ENCODE measurements at regions not wholly inside any gene's neighbourhood (a gene's known extent, or its start where the extent isn't known, plus 50 kb on each side); places are given as distances from the start of the nearest gene placed in this dataset.

- Histone ChIP-seq H3F3A (replicated peaks; ENCODE audit: low read depth) (no peaks in the 10 kb centered on the region), H2AFZ (no peak overlapping the region), H3K27me3 (ENCODE audit: insufficient read depth) (no peaks in the 10 kb centered on the region), H3K4me1 (ENCODE audit: insufficient read depth) (no peaks in the 10 kb centered on the region), H3K4me3 (no peak overlapping the region), H3K4me2 (no peak overlapping the region), H3K27ac (ENCODE audit: low read depth) (no peak overlapping the region), H3K36me3 (ENCODE audit: insufficient read depth) (no peaks in the 10 kb centered on the region), H3K9me2 (ENCODE audit: insufficient read depth) (no peaks in the 10 kb centered on the region), H4K20me1 (replicated peaks; ENCODE audit: insufficient read depth) (no peaks in the 10 kb centered on the region), H3K79me2 (replicated peaks; ENCODE audit: insufficient read depth) (no peaks in the 10 kb centered on the region)
- H3K4me3 Mint-ChIP-seq = no peak overlapping the region
- no peaks in the 10 kb centered on the region for H3K4me1 Mint-ChIP-seq
- no peaks in the 10 kb centered on the region for H3K36me3 Mint-ChIP-seq (ENCODE audit: low read depth)
- no peak for DNase-seq (ENCODE audit: low spot score)
- no peak overlapping the region for H3K27ac Mint-ChIP-seq
- TF ChIP-seq, protein P1, sequence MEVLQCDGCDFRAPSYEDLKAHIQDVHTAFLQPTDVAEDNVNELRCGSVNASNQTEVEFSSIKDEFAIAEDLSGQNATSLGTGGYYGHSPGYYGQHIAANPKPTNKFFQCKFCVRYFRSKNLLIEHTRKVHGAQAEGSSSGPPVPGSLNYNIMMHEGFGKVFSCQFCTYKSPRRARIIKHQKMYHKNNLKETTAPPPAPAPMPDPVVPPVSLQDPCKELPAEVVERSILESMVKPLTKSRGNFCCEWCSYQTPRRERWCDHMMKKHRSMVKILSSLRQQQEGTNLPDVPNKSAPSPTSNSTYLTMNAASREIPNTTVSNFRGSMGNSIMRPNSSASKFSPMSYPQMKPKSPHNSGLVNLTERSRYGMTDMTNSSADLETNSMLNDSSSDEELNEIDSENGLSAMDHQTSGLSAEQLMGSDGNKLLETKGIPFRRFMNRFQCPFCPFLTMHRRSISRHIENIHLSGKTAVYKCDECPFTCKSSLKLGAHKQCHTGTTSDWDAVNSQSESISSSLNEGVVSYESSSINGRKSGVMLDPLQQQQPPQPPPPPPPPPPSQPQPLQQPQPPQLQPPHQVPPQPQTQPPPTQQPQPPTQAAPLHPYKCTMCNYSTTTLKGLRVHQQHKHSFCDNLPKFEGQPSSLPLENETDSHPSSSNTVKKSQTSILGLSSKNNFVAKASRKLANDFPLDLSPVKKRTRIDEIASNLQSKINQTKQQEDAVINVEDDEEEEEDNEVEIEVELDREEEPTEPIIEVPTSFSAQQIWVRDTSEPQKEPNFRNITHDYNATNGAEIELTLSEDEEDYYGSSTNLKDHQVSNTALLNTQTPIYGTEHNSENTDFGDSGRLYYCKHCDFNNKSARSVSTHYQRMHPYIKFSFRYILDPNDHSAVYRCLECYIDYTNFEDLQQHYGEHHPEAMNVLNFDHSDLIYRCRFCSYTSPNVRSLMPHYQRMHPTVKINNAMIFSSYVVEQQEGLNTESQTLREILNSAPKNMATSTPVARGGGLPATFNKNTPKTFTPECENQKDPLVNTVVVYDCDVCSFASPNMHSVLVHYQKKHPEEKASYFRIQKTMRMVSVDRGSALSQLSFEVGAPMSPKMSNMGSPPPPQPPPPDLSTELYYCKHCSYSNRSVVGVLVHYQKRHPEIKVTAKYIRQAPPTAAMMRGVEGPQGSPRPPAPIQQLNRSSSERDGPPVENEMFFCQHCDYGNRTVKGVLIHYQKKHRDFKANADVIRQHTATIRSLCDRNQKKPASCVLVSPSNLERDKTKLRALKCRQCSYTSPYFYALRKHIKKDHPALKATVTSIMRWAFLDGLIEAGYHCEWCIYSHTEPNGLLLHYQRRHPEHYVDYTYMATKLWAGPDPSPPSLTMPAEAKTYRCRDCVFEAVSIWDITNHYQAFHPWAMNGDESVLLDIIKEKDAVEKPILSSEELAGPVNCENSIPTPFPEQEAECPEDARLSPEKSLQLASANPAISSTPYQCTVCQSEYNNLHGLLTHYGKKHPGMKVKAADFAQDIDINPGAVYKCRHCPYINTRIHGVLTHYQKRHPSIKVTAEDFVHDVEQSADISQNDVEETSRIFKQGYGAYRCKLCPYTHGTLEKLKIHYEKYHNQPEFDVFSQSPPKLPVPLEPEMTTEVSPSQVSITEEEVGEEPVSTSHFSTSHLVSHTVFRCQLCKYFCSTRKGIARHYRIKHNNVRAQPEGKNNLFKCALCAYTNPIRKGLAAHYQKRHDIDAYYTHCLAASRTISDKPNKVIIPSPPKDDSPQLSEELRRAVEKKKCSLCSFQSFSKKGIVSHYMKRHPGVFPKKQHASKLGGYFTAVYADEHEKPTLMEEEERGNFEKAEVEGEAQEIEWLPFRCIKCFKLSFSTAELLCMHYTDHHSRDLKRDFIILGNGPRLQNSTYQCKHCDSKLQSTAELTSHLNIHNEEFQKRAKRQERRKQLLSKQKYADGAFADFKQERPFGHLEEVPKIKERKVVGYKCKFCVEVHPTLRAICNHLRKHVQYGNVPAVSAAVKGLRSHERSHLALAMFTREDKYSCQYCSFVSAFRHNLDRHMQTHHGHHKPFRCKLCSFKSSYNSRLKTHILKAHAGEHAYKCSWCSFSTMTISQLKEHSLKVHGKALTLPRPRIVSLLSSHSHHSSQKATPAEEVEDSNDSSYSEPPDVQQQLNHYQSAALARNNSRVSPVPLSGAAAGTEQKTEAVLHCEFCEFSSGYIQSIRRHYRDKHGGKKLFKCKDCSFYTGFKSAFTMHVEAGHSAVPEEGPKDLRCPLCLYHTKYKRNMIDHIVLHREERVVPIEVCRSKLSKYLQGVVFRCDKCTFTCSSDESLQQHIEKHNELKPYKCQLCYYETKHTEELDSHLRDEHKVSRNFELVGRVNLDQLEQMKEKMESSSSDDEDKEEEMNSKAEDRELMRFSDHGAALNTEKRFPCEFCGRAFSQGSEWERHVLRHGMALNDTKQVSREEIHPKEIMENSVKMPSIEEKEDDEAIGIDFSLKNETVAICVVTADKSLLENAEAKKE (CRISPR knock-in tag; IDR thresholded peaks at IDR 0.05) = no peak
- TF ChIP-seq ZNF331 (CRISPR knock-in tag; IDR thresholded peaks at IDR 0.05; ENCODE audit: low read depth) = no peak
- no peaks in the 10 kb centered on the region for H3K27me3 Mint-ChIP-seq (ENCODE audit: insufficient read depth, low read depth, poor library complexity)
- ATAC-seq = no peak
- no peaks in the 10 kb centered on the region for H3K9me3 Mint-ChIP-seq
Measured at GRCh38 chr4:104815665-104816064, 321.0 kb upstream of the CXXC4 start.

DNA sequence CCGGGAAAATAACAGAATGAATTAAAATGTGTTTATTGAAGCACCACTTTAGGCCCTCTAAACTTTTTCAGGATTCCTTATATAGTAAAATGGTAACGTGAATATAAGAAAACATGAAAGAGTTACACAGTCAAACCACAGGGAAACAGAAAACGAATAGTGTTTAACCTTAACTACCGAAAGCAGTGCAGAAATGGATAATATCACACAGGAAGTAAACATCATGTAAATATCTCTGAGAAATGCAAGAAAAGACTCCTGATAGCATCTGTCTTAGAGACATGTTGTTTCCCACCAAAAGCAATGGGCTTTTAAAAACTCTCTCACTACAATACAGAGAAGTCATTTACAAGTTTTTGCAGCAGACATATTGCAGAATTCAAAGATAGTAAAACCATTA lies 323.9 kb upstream of the CXXC4 start:
- no peaks in the 10 kb centered on the region for H3F3A ChIP-seq (replicated peaks; ENCODE audit: low read depth)
- DNase-seq (ENCODE audit: low spot score) (no peak), ATAC-seq (no peak)
- H3K27ac Mint-ChIP-seq = no peak overlapping the region
- H3K4me3 ChIP-seq = no peak overlapping the region
- H4K20me1 ChIP-seq (replicated peaks; ENCODE audit: insufficient read depth) = no peaks in the 10 kb centered on the region
- no peaks in the 10 kb centered on the region for H3K36me3 ChIP-seq (ENCODE audit: insufficient read depth)
- no peak overlapping the region for H3K4me3 Mint-ChIP-seq
- no peaks in the 10 kb centered on the region; the same call in 2 of the 3 replicates for H3K4me1 Mint-ChIP-seq
- H3K4me2 ChIP-seq = no peak overlapping the region
- H3K9me2 ChIP-seq (ENCODE audit: insufficient read depth) = no peaks in the 10 kb centered on the region
- no peaks in the 10 kb centered on the region for H3K36me3 Mint-ChIP-seq (ENCODE audit: low read depth)
- no peaks in the 10 kb centered on the region for H3K79me2 ChIP-seq (replicated peaks; ENCODE audit: insufficient read depth)
- H3K4me1 ChIP-seq (ENCODE audit: insufficient read depth) = no peaks in the 10 kb centered on the region
- H3K27me3 ChIP-seq (ENCODE audit: insufficient read depth) = no peaks in the 10 kb centered on the region
- no peak overlapping the region for H3K27ac ChIP-seq (ENCODE audit: low read depth)
- H3K27me3 Mint-ChIP-seq (ENCODE audit: insufficient read depth, low read depth, poor library complexity) = no peaks in the 10 kb centered on the region
- no peaks in the 10 kb centered on the region for H3K9me3 Mint-ChIP-seq
- H2AFZ ChIP-seq = no peak overlapping the region
- TF ChIP-seq EZH2phosphoT487 (IDR thresholded peaks at IDR 0.05; ENCODE audit: unreplicated experiment) = no peak
- no peak for TF ChIP-seq ZNF114 (CRISPR knock-in tag; IDR thresholded peaks at IDR 0.05)
- TF ChIP-seq JUNB (IDR thresholded peaks at IDR 0.05; ENCODE audit: unreplicated experiment) = no peak
- TF ChIP-seq, protein P2, sequence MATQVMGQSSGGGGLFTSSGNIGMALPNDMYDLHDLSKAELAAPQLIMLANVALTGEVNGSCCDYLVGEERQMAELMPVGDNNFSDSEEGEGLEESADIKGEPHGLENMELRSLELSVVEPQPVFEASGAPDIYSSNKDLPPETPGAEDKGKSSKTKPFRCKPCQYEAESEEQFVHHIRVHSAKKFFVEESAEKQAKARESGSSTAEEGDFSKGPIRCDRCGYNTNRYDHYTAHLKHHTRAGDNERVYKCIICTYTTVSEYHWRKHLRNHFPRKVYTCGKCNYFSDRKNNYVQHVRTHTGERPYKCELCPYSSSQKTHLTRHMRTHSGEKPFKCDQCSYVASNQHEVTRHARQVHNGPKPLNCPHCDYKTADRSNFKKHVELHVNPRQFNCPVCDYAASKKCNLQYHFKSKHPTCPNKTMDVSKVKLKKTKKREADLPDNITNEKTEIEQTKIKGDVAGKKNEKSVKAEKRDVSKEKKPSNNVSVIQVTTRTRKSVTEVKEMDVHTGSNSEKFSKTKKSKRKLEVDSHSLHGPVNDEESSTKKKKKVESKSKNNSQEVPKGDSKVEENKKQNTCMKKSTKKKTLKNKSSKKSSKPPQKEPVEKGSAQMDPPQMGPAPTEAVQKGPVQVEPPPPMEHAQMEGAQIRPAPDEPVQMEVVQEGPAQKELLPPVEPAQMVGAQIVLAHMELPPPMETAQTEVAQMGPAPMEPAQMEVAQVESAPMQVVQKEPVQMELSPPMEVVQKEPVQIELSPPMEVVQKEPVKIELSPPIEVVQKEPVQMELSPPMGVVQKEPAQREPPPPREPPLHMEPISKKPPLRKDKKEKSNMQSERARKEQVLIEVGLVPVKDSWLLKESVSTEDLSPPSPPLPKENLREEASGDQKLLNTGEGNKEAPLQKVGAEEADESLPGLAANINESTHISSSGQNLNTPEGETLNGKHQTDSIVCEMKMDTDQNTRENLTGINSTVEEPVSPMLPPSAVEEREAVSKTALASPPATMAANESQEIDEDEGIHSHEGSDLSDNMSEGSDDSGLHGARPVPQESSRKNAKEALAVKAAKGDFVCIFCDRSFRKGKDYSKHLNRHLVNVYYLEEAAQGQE (IDR thresholded peaks at IDR 0.05; ENCODE audit: unreplicated experiment) = no peak
- TF ChIP-seq CREB1 (CRISPR knock-in tag; IDR thresholded peaks at IDR 0.05; ENCODE audit: low read depth) = no peak
- no peak for TF ChIP-seq NANOG (IDR thresholded peaks at IDR 0.05; ENCODE audit: borderline replicate concordance)
- TF ChIP-seq EZH2 (IDR thresholded peaks at IDR 0.05; ENCODE audit: low read depth, unreplicated experiment) = no peak
